Fibroblast of skin of scalp (primary cell): ENCODE measurements at regions not wholly inside any gene's neighbourhood (a gene's known extent, or its start where the extent isn't known, plus 50 kb on each side); places are given as distances from the start of the nearest gene placed in this dataset.
A peak's percentile ranks its signal among the peaks of the same experiment; 100 is the strongest.
"Not testable (repeated sequence)": the region's sequence is repeated elsewhere in the genome, so short reads cannot be mapped to it uniquely, and the experiment has no call there.

Experiments
- DNase-seq: peaks from one replicate; pipeline ENCODE4 v3.0.0-alpha.2; 2013

- not testable (repeated sequence) for DNase-seq
Measured at GRCh38 chr16:21487956-21488355, 111.4 kb upstream of the METTL9 start.

- DNase-seq = not testable (repeated sequence)
Measured at GRCh38 chr16:21499046-21499445, 100.3 kb upstream of the METTL9 start.

GRCh38 chr16:21501223-21501868 lies 98.0 kb upstream of the METTL9 start:
- DNase-seq = peak; percentile 46

- peak; percentile 91 for DNase-seq
Measured at GRCh38 chr16:21501869-21502667, 97.3 kb upstream of the METTL9 start.

GRCh38 chr16:21503574-21503920 lies 95.8 kb upstream of the METTL9 start:
- not testable (repeated sequence) for DNase-seq

GRCh38 chr16:21503941-21504832 lies 95.2 kb upstream of the METTL9 start:
- DNase-seq = not testable (repeated sequence)

GRCh38 chr16:21505751-21506520 lies 93.4 kb upstream of the METTL9 start:
- not testable (repeated sequence) for DNase-seq

GRCh38 chr16:21506857-21507456 lies 92.4 kb upstream of the METTL9 start:
- not testable (repeated sequence) for DNase-seq

GRCh38 chr16:21507631-21508305 lies 91.6 kb upstream of the METTL9 start:
- not testable (repeated sequence) for DNase-seq

GRCh38 chr16:21508661-21509436 lies 90.5 kb upstream of the METTL9 start:
- not testable (repeated sequence) for DNase-seq

GRCh38 chr16:21509437-21510086 lies 89.8 kb upstream of the METTL9 start:
- DNase-seq = not testable (repeated sequence)

GRCh38 chr16:21510869-21511255 lies 88.5 kb upstream of the METTL9 start:
- DNase-seq = not testable (repeated sequence)

GRCh38 chr16:21511315-21512210 lies 87.8 kb upstream of the METTL9 start:
- DNase-seq = peak; percentile 60

- DNase-seq = not testable (repeated sequence)
Measured at GRCh38 chr16:21512280-21513192, 86.8 kb upstream of the METTL9 start.

- not testable (repeated sequence) for DNase-seq
Measured at GRCh38 chr16:21513337-21513741, 86.0 kb upstream of the METTL9 start.

- DNase-seq = not testable (repeated sequence)
Measured at GRCh38 chr16:21513812-21514473, 85.4 kb upstream of the METTL9 start.

- DNase-seq = not testable (repeated sequence)
Measured at GRCh38 chr16:21514474-21514840, 84.9 kb upstream of the METTL9 start.
